ENCODE measurements at regions not wholly inside any gene's neighbourhood (a gene's known extent, or its start where the extent isn't known, plus 50 kb on each side); places are given as distances from the start of the nearest gene placed in this dataset.

DNA sequence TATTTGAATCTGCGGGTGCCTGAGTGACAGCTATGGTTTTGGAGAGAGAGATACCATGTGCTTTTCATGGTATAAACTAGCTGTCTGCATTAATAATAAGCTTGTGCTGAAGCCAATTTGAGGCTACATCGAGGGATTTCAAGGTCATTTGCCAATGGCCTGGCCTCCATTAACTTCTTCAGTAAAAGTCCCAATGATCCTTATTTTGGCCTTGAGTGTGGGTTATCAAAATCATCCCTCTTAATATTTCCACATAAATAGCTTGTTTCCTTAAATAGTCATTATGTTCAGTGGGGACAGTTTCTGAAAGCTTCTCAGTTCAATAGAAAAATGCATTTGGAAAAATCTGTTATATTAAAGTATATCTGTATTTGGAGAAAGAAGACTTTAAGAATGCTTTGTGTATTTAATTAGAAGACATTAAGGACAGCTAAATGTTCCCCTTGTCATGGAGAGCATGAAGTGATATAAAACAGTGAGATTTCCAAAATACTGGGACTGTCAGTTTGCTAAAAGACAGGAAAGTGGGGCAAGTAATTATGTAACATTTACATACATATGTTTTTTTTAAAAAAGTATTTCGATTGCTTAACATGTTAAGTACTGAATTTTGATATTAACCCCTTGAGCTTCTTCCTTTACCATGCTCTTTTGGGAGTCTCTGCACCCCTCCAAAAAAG is 355.5 kb upstream of the ZEB2 start:
- no peak for DNase-seq (ENCODE audit: low spot score)
- Histone ChIP-seq H3K4me3 (ENCODE audit: low read depth, low read length, poor library complexity, severe bottlenecking) (no peak overlapping the region), H3K27ac (ENCODE audit: low read depth, low read length, poor library complexity, severe bottlenecking) (no peak overlapping the region), H3K9me3 (ENCODE audit: low read depth, low read length, poor library complexity, severe bottlenecking) (no peaks in the 10 kb centered on the region), H3K36me3 (ENCODE audit: insufficient read depth, low read length, poor library complexity, severe bottlenecking) (no peaks in the 10 kb centered on the region), H3K4me1 (ENCODE audit: insufficient read depth, low read length, poor library complexity, severe bottlenecking) (peaks cover 20% of the 10 kb centered on the region), H3K27me3 (replicated peaks; ENCODE audit: insufficient read depth, low read depth, low read length, poor library complexity) (no peaks in the 10 kb centered on the region)
- intact Hi-C loops (cut with micrococcal nuclease; ENCODE audit: unreplicated experiment), result no loop called here
- no TSS peak for BruUV-seq (replicated peaks)
- TF ChIP-seq, protein P1, sequence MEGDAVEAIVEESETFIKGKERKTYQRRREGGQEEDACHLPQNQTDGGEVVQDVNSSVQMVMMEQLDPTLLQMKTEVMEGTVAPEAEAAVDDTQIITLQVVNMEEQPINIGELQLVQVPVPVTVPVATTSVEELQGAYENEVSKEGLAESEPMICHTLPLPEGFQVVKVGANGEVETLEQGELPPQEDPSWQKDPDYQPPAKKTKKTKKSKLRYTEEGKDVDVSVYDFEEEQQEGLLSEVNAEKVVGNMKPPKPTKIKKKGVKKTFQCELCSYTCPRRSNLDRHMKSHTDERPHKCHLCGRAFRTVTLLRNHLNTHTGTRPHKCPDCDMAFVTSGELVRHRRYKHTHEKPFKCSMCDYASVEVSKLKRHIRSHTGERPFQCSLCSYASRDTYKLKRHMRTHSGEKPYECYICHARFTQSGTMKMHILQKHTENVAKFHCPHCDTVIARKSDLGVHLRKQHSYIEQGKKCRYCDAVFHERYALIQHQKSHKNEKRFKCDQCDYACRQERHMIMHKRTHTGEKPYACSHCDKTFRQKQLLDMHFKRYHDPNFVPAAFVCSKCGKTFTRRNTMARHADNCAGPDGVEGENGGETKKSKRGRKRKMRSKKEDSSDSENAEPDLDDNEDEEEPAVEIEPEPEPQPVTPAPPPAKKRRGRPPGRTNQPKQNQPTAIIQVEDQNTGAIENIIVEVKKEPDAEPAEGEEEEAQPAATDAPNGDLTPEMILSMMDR (conservative IDR thresholded peaks at IDR 0.05; ENCODE audit: low read depth, low read length), result no peak
- TF ChIP-seq EZH2 (IDR thresholded peaks at IDR 0.05; ENCODE audit: borderline replicate concordance, low read depth, low read length, poor library complexity, severe bottlenecking), result no peak
- POLR2A ChIA-PET (ENCODE audit: low non-redundant PET), result no interaction called here
- CTCF ChIA-PET, result no interaction called here

- Histone ChIP-seq H3K36me3 (ENCODE audit: insufficient read depth, low read length, poor library complexity, severe bottlenecking) (no peaks in the 10 kb centered on the region), H3K27me3 (replicated peaks; ENCODE audit: insufficient read depth, low read depth, low read length, poor library complexity) (no peaks in the 10 kb centered on the region), H3K4me3 (ENCODE audit: low read depth, low read length, poor library complexity, severe bottlenecking) (no peak overlapping the region), H3K27ac (ENCODE audit: low read depth, low read length, poor library complexity, severe bottlenecking) (no peak overlapping the region), H3K9me3 (ENCODE audit: low read depth, low read length, poor library complexity, severe bottlenecking) (no peaks in the 10 kb centered on the region), H3K4me1 (ENCODE audit: insufficient read depth, low read length, poor library complexity, severe bottlenecking) (no peaks in the 10 kb centered on the region)
- intact Hi-C loops (cut with micrococcal nuclease; ENCODE audit: unreplicated experiment), result no loop called here
- ChIA-PET CTCF (interaction anchor here (0.7 kb wide), 1 partner anchor 10 kb away, joined by 5 read pairs; no protein-coding TSS in a partner anchor), POLR2A (ENCODE audit: low non-redundant PET) (no interaction called here)
- DNase-seq (ENCODE audit: low spot score), result no peak
- BruUV-seq (replicated peaks), result no TSS peak
- no peak for TF ChIP-seq EZH2 (IDR thresholded peaks at IDR 0.05; ENCODE audit: borderline replicate concordance, low read depth, low read length, poor library complexity, severe bottlenecking)
- TF ChIP-seq, protein P1 (conservative IDR thresholded peaks at IDR 0.05; ENCODE audit: low read depth, low read length), result no peak
These were observed 345.8 kb upstream of the ZEB2 start for GRCh38 chr2:144865670-144866069.

GRCh38 chr2:144859716-144860115 is 339.8 kb upstream of the ZEB2 start:
- TF ChIP-seq, protein P1 (conservative IDR thresholded peaks at IDR 0.05; ENCODE audit: low read depth, low read length), result no peak
- CTCF ChIA-PET, result no interaction called here
- Histone ChIP-seq H3K9me3 (ENCODE audit: low read depth, low read length, poor library complexity, severe bottlenecking) (peaks cover 6% of the 10 kb centered on the region), H3K4me1 (ENCODE audit: insufficient read depth, low read length, poor library complexity, severe bottlenecking) (no peaks in the 10 kb centered on the region), H3K36me3 (ENCODE audit: insufficient read depth, low read length, poor library complexity, severe bottlenecking) (no peaks in the 10 kb centered on the region), H3K4me3 (ENCODE audit: low read depth, low read length, poor library complexity, severe bottlenecking) (no peak overlapping the region), H3K27me3 (replicated peaks; ENCODE audit: insufficient read depth, low read depth, low read length, poor library complexity) (no peaks in the 10 kb centered on the region), H3K27ac (ENCODE audit: low read depth, low read length, poor library complexity, severe bottlenecking) (no peak overlapping the region)
- intact Hi-C loops (cut with micrococcal nuclease; ENCODE audit: unreplicated experiment), result no loop called here
- DNase-seq (ENCODE audit: low spot score), result no peak
- no TSS peak for BruUV-seq (replicated peaks)
- POLR2A ChIA-PET (ENCODE audit: low non-redundant PET), result no interaction called here
